ENCODE measurements at regions not wholly inside any gene's neighbourhood (a gene's known extent, or its start where the extent isn't known, plus 50 kb on each side); places are given as distances from the start of the nearest gene placed in this dataset.

DNA sequence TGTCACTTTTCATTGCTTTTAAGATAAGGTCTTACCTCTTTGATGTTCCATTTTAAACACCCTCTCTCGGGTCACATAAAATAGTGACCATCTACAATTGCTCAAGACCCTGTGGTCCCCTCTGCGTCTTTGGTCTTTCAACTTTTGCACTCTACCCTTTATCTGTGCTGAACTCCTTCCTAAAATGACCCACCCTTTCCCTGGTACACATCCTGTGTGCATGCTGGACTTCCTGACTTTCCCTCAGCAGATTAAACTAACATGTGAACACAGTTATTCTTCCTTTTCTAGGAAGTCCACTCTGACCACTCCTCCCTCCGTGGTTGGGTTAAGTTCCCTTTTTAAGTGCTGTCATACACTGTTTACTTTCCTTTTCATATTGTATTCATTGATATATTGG, 414.2 kb downstream of the GABRB3 start:
- Mint-ChIP-seq H3K4me3 (no peak overlapping the region), H3K9me3 (peaks cover 17 to 31% of the 10 kb centered on the region in 2 donors), H3K27ac (no peak overlapping the region), H3K36me3 (ENCODE audit: insufficient read depth) (no peaks in the 10 kb centered on the region), H3K27me3 (no peaks in the 10 kb centered on the region), H3K4me1 (ENCODE audit: low read depth in 2 of 2) (no peaks in the 10 kb centered on the region)
- no peak for ATAC-seq (replicated peaks)
- DNase-seq = no peak

DNA sequence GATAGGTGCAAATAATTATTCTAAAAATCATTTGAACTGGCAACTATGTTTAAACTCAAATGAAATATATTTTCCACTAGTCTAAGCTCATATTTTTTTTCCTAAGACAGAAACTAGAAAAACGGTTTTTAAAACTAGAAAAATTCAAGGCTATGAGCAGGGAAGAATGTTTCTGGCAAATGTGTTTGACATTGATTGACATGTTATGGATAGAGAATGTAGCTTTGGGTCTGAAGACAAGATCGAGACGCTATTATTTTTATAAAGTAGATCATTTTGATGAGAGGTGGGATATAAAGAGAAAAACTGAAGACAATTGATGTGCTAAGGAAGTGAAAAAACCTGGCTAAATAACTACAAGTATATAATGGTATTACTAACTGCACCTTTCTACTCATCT, 415.2 kb downstream of the GABRB3 start:
- H3K27me3 Mint-ChIP-seq = no peaks in the 10 kb centered on the region

DNA sequence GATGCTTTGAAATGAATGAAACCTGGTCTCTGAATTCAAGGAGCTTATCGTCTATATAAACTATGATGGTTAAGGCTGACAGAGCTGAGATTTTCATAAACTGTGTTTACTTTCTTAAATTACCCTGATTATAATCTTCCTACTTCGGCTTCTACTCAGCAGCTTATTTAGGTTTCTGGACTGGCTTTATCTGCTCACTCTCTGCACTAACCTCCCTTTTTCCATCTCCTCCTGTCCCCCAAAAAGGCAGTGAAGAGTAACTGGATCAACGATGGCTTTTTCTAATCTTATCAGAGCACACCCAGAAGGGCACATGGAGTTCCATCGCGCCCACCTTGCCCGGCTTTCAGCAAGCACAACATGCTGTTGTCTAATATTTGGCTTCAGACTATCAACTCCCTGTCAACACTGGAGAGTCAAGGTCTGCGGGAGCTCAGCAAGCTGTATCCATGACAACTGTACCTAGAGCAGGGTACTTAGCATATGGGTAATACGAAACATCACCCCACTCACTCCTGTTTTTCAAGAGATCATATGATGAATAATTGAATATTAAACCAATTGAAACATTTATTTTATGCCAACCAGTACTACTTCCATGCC, 417.3 kb downstream of the GABRB3 start:
- no peak for ATAC-seq (replicated peaks)
- Mint-ChIP-seq H3K36me3 (ENCODE audit: insufficient read depth) (no peaks in the 10 kb centered on the region), H3K27me3 (no peaks in the 10 kb centered on the region), H3K4me3 (no peak overlapping the region), H3K4me1 (ENCODE audit: low read depth in 2 of 2) (no peaks in the 10 kb centered on the region), H3K9me3 (peaks cover 9 to 11% of the 10 kb centered on the region in 2 donors), H3K27ac (no peak overlapping the region)
- DNase-seq = no peak

More for the DNA sequence above, 415.2 kb downstream of the GABRB3 start:
- no peaks in the 10 kb centered on the region for H3K4me1 Mint-ChIP-seq (ENCODE audit: low read depth in 2 of 2)
- peaks cover 10 to 21% of the 10 kb centered on the region in 2 donors for H3K9me3 Mint-ChIP-seq
- no peak for DNase-seq
- H3K36me3 Mint-ChIP-seq (ENCODE audit: insufficient read depth) = no peaks in the 10 kb centered on the region
- H3K4me3 Mint-ChIP-seq = no peak overlapping the region
- no peak for ATAC-seq (replicated peaks)
- no peak overlapping the region for H3K27ac Mint-ChIP-seq

DNA sequence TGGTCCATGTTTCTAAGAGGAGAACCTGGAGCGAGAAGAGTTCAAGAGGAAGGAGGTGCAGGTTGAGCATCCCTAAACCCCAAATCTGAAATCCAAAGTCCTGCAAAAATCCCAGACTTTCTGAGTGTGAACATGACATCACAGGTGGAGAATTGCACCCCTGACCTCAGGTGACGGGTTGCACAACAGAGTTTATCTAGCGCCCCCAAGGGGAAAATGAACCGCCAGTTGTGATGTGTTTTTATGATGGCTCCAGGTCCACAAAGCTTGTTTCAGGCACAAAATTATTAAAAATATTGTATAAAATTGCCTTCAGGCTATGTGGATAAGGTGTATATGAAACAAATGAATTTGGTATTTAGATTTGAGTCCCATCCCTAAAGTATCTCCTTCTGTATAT, 420.0 kb downstream of the GABRB3 start:
- no peaks in the 10 kb centered on the region for H3K4me1 Mint-ChIP-seq (ENCODE audit: low read depth in 2 of 2)
- H3K36me3 Mint-ChIP-seq (ENCODE audit: insufficient read depth) = no peaks in the 10 kb centered on the region
- peaks cover under 1 to 8% of the 10 kb centered on the region in 2 donors for H3K9me3 Mint-ChIP-seq
- no peak overlapping the region for H3K4me3 Mint-ChIP-seq
- H3K27me3 Mint-ChIP-seq = no peaks in the 10 kb centered on the region
- no peak overlapping the region for H3K27ac Mint-ChIP-seq
- ATAC-seq (replicated peaks) = no peak
- no peak for DNase-seq

DNA sequence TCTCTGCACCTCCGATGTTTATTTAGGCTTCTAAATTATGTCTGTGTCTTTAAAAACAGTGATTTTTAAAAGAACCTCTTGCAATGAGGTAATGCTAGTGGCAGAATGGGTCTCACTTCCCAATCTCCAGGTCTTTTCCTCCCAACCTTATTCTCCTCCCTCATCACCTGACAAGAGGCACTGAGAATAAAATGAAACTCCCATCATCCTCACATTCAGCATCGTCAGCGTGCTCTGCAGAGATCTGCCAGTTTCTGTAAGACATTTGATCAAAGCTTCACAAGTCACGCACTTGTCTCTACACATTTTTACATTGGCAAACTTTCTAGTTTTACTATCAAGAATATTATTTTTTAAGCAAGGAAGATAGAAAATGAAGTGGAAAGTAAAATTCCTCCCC, 420.5 kb downstream of the GABRB3 start:
- Mint-ChIP-seq H3K4me1 (ENCODE audit: low read depth in 2 of 2) (no peaks in the 10 kb centered on the region), H3K4me3 (no peak overlapping the region), H3K36me3 (ENCODE audit: insufficient read depth) (no peaks in the 10 kb centered on the region), H3K9me3 (peaks cover 2 to 8% of the 10 kb centered on the region in 2 donors), H3K27me3 (no peaks in the 10 kb centered on the region), H3K27ac (no peak overlapping the region)
- no peak for DNase-seq
- no peak for ATAC-seq (replicated peaks)

DNA sequence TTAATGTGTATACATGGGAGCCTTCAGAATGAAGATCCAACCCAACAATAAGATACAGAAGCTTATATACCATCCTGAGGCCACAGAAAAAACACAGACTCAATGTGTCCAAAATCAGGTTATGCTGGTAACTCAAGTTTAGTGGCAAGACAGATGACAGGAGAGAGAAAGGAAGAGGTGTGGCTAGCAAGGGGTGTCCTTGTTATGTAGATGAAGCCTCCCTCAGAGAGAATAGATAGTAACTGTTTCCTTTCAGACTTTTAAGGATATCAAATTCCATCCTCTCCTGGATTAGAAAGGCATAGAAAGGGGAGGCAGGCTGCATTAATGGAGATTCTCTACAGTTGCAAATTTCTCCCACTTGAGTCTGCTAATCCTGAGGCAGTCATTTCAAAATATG, 447.4 kb downstream of the GABRB3 start:
- H3K4me3 Mint-ChIP-seq = no peak overlapping the region
- peaks cover 8 to 10% of the 10 kb centered on the region in 2 donors for H3K9me3 Mint-ChIP-seq
- H3K27me3 Mint-ChIP-seq = no peaks in the 10 kb centered on the region
- H3K36me3 Mint-ChIP-seq (ENCODE audit: insufficient read depth) = peaks cover 4% of the 10 kb centered on the region
- DNase-seq (no peak), ATAC-seq (replicated peaks) (no peak)
- H3K27ac Mint-ChIP-seq = no peak overlapping the region
- no peaks in the 10 kb centered on the region for H3K4me1 Mint-ChIP-seq (ENCODE audit: low read depth in 2 of 2)

DNA sequence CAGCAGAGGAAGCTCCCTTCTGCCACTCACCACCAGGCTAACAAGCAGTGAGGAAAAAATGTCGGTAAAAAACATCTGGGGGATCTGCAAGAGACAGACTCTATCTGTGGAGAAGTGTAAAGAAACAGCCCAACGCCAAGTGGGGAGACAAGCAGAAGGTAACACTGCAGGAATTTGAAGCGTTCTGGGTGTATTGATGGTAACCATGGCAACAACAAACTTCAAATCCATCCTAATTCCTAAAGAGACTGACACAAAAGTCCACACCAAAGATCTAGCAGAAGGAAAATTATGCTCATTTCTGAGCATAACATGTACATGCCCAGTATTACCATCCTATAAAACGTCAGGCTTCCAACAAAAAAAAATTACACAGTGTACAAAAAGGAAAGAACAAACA, 449.3 kb downstream of the GABRB3 start:
- DNase-seq = no peak
- no peak for ATAC-seq (replicated peaks)
- Mint-ChIP-seq H3K4me3 (no peak overlapping the region), H3K27me3 (no peaks in the 10 kb centered on the region), H3K4me1 (ENCODE audit: low read depth in 2 of 2) (no peaks in the 10 kb centered on the region), H3K9me3 (peaks cover 17 to 18% of the 10 kb centered on the region in 2 donors), H3K36me3 (ENCODE audit: insufficient read depth) (peaks cover 4% of the 10 kb centered on the region), H3K27ac (no peak overlapping the region)

DNA sequence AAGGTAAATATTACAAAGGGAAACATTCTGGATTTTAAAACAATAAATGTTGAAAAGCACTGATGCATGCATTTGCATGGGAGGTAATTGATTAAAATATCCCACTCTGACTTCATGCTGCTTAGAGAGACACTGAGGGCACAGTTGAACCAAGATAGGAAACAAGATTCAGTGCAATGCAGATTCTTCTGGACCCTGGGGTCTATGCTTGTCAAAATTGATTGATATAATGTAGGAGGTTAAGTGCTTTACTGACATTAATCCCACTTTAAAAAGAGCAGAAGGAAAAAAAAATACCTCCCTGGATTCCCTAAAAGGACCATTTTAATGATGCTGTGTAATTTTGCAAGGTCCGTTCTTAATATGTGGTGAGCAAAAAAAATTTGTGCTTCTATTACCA, 454.2 kb downstream of the GABRB3 start:
- Mint-ChIP-seq H3K36me3 (ENCODE audit: insufficient read depth) (peaks cover 3% of the 10 kb centered on the region), H3K27me3 (no peaks in the 10 kb centered on the region), H3K27ac (no peak overlapping the region), H3K4me1 (ENCODE audit: low read depth in 2 of 2) (no peaks in the 10 kb centered on the region), H3K4me3 (no peak overlapping the region), H3K9me3 (peaks cover 15 to 26% of the 10 kb centered on the region in 2 donors)
- no peak for DNase-seq
- no peak for ATAC-seq (replicated peaks)

DNA sequence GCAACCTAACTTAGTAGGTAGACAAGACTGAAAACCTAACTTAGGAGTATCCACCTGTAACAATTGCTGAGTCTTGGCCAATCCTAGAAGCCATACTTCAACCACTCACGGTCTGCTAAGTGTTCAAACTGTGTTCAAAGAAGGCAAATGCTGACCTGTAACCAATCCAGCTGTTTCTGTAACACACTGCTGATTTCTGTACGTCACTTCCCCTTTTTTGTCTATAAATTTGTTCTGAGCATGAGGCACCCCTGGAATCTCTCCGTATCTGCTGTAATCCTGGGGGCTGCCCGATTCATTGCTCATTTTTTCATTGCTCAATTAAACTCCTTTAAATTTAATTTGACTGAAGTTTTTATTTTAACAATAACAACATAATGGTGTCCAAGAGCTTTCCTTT, 451.4 kb upstream of the ATP10A start:
- Mint-ChIP-seq H3K36me3 (ENCODE audit: insufficient read depth) (peaks cover 3% of the 10 kb centered on the region), H3K9me3 (peaks cover 12 to 16% of the 10 kb centered on the region in 2 donors), H3K4me3 (no peak overlapping the region), H3K27me3 (no peaks in the 10 kb centered on the region), H3K27ac (no peak overlapping the region), H3K4me1 (ENCODE audit: low read depth in 2 of 2) (no peaks in the 10 kb centered on the region)
- no peak for ATAC-seq (replicated peaks)
- no peak for DNase-seq

DNA sequence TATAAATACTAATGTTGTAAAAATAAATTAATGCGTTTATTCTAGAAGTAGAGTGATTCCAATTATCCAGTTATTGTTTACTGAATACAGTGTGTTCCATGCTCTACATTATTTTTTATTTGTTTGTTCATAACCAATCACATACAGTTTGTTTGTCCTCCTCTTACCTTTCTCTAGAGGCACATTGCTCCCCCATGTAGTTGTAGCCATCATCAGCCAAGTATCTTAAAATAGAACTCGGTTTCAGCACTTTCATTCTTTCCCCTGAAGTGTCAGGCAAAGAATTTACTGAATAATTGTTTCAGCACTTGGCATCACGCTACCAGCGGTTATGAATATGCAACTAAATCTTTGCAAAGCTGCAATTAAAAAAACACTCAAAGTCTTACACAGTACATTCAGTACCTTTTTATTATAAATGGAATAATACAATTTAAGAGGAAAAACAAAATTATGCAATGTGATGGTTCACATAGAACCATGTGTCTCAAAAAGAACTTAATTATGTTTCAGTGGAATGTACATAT, 448.6 kb upstream of the ATP10A start:
- ATAC-seq (replicated peaks) = no peak
- Mint-ChIP-seq H3K4me1 (ENCODE audit: low read depth in 2 of 2) (no peaks in the 10 kb centered on the region), H3K27ac (no peak overlapping the region), H3K4me3 (no peak overlapping the region), H3K36me3 (ENCODE audit: insufficient read depth) (no peaks in the 10 kb centered on the region), H3K27me3 (no peaks in the 10 kb centered on the region), H3K9me3 (peaks cover 1 to 16% of the 10 kb centered on the region in 2 donors)
- DNase-seq = no peak

DNA sequence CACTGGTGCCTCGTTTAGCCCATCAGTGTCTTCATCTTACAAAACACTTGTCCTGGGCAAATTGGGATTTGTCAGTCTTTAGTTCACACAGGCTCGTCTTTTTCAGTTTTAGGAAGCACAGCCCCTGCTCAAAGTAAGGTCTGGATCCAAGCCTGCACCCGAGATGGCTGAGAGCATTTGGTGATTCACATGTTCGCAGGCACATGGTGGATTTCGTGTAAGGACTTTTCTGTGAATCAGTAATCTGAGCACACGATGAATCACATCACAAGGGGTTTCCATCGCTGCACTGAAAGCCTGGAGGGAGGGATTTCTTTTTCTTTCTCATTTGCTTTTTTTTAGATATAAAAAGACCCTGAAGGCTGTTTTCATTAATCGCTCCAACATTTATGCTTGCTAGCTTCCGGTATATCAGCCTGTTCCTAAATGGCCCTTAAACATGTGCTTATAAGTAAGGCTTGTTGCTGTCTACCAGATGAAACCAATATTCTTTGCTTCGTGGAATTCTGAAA, 435.6 kb upstream of the ATP10A start:
- no peak for DNase-seq
- ATAC-seq (replicated peaks) = no peak
- Mint-ChIP-seq H3K4me3 (no peak overlapping the region), H3K4me1 (ENCODE audit: low read depth in 2 of 2) (no peaks in the 10 kb centered on the region), H3K27ac (no peak overlapping the region), H3K9me3 (peaks cover 0 to 1% of the 10 kb centered on the region in 2 donors), H3K36me3 (ENCODE audit: insufficient read depth) (no peaks in the 10 kb centered on the region), H3K27me3 (no peaks in the 10 kb centered on the region)

DNA sequence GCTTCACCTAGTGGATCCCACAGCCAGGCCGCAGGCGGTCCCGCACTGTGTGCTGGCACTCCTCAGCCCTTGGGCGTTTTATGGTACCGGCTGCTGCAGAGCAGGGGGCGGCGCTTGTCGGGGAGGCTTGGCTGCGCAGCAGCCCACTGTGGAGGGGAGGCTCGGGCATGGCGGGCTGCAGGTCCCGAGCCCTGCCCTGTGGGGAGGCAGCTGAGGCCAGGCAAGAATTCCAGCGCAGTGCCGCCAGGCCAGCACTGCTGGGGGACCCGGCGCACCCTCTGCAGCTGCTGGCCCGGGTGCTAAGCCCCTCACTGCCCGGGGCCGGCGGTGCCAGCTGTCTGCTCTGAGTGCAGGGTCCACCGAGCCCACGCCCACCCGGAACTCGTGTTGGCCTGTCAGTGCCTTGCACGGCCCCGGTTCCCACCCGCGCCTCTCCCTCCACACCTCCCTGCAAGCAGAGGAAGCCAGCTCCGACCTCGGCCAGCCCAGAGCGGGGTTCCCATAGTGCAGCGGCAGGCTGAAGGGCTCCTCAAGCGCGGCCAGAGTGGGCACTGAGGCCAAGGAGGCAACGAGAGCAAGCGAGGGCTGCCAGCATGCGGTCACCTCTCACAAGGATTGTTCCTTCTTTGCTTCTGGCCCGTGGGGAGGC, 435.0 kb upstream of the ATP10A start:
- Mint-ChIP-seq H3K4me3 (no peak overlapping the region), H3K36me3 (ENCODE audit: insufficient read depth) (no peaks in the 10 kb centered on the region), H3K27ac (no peak overlapping the region), H3K4me1 (ENCODE audit: low read depth in 2 of 2) (no peaks in the 10 kb centered on the region), H3K9me3 (peaks cover 0 to 1% of the 10 kb centered on the region in 2 donors), H3K27me3 (no peaks in the 10 kb centered on the region)
- DNase-seq = no peak
- no peak for ATAC-seq (replicated peaks)

DNA sequence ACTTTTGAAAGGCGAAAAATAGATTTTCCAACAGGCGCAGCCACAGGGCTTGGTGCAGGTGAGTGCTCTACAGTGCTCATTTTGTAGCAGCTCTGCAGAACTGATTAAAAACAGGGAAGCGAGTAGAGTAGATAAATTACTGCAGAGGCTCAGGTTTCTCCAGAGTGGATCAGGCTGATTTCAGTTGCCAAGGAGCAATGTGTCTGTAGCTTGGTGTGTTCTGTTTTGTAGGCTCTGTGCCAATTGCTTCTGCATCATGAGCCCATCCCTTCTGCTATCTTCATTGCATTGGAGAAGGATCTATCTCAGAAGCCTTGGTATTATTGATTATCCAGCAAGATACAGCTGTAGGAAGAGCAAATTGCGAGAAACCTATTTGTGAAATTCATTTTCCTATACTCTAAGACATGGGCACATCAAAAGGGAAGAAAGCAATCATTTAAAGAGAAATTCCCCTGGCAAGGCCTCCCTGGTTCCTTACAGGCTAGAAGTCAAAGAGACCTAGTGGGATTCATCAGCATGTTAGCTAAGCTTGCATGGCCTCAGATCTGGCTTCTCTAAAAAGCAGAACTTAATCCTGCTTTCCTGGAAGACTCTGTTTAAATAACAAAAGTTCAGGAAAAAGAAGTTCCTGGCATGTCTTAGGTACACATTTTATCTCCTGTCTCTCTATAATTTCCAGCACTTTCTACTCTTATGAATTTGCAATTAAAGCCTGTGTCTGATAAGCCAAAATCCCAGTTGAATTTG, 432.4 kb upstream of the ATP10A start:
- ATAC-seq (replicated peaks) (no peak), DNase-seq (no peak)
- peaks cover 0 to 5% of the 10 kb centered on the region in 2 donors for H3K9me3 Mint-ChIP-seq
- no peak overlapping the region for H3K4me3 Mint-ChIP-seq
- H3K27ac Mint-ChIP-seq = no peak overlapping the region
- no peaks in the 10 kb centered on the region for H3K36me3 Mint-ChIP-seq (ENCODE audit: insufficient read depth)
- H3K27me3 Mint-ChIP-seq = no peaks in the 10 kb centered on the region
- H3K4me1 Mint-ChIP-seq (ENCODE audit: low read depth in 2 of 2) = no peaks in the 10 kb centered on the region

Data from effector memory CD8-positive, alpha-beta T cell (primary cell).